GM21723 (cell line): ENCODE measurements at regions not wholly inside any gene's neighbourhood (a gene's known extent, or its start where the extent isn't known, plus 50 kb on each side); places are given as distances from the start of the nearest gene placed in this dataset.
"Not testable (repeated sequence)": the region's sequence is repeated elsewhere in the genome, so short reads cannot be mapped to it uniquely, and the experiment has no call there.

Source experiments
- ATAC-seq: cut with Tn5 transposase; IDR thresholded peaks from one replicate; pipeline ENCODE4 v1.9.1; 2021; ENCODE audit warnings: mild to moderate bottlenecking, moderate library complexity; ENCODE audit not compliant: unreplicated experiment

- not testable (repeated sequence) for ATAC-seq
These were observed 119.0 kb upstream of the ZNF469 start for GRCh38 chr16:88263681-88264287.

GRCh38 chr16:88264641-88265285 is 118.0 kb upstream of the ZNF469 start:
- ATAC-seq = peak; percentile 68

- peak; percentile 34 for ATAC-seq
These were observed 117.3 kb upstream of the ZNF469 start for GRCh38 chr16:88265286-88265938.

GRCh38 chr16:88266036-88266435 is 116.7 kb upstream of the ZNF469 start:
- not testable (repeated sequence) for ATAC-seq

GRCh38 chr16:88266935-88267551 is 115.7 kb upstream of the ZNF469 start:
- ATAC-seq = not testable (repeated sequence)

GRCh38 chr16:88268186-88268970 is 114.4 kb upstream of the ZNF469 start:
- not testable (repeated sequence) for ATAC-seq

- ATAC-seq = not testable (repeated sequence)
These were observed 112.5 kb upstream of the ZNF469 start for GRCh38 chr16:88270171-88270790.

- not testable (repeated sequence) for ATAC-seq
These were observed 111.5 kb upstream of the ZNF469 start for GRCh38 chr16:88271296-88271695.

- not testable (repeated sequence) for ATAC-seq
These were observed 111.0 kb upstream of the ZNF469 start for GRCh38 chr16:88271776-88272175.

GRCh38 chr16:88272437-88272836 is 110.3 kb upstream of the ZNF469 start:
- not testable (repeated sequence) for ATAC-seq

- ATAC-seq = not testable (repeated sequence)
These were observed 108.5 kb upstream of the ZNF469 start for GRCh38 chr16:88274126-88274750.

- ATAC-seq = no peak
These were observed 107.9 kb upstream of the ZNF469 start for GRCh38 chr16:88274847-88275246.

- ATAC-seq = not testable (repeated sequence)
These were observed 107.2 kb upstream of the ZNF469 start for GRCh38 chr16:88275336-88276122.

GRCh38 chr16:88276123-88276588 is 106.6 kb upstream of the ZNF469 start:
- not testable (repeated sequence) for ATAC-seq

GRCh38 chr16:88276591-88276990 is 106.2 kb upstream of the ZNF469 start:
- ATAC-seq = no peak

GRCh38 chr16:88279998-88280397 is 102.8 kb upstream of the ZNF469 start:
- ATAC-seq = no peak

- no peak for ATAC-seq
These were observed 100.7 kb upstream of the ZNF469 start for GRCh38 chr16:88281858-88282563.
